GM12872 (cell line): ENCODE measurements at regions not wholly inside any gene's neighbourhood (a gene's known extent, or its start where the extent isn't known, plus 50 kb on each side); places are given as distances from the start of the nearest gene placed in this dataset.

ENCODE experiments used
- TF ChIP-seq, protein P1 (sequence below): IDR thresholded peaks from 3 replicates; pipeline ENCODE4 v1.5.1; 2011; ENCODE audit warnings: low read depth, mild to moderate bottlenecking, low read length, moderate library complexity; ENCODE audit not compliant: insufficient read depth

- TF ChIP-seq, protein P1, sequence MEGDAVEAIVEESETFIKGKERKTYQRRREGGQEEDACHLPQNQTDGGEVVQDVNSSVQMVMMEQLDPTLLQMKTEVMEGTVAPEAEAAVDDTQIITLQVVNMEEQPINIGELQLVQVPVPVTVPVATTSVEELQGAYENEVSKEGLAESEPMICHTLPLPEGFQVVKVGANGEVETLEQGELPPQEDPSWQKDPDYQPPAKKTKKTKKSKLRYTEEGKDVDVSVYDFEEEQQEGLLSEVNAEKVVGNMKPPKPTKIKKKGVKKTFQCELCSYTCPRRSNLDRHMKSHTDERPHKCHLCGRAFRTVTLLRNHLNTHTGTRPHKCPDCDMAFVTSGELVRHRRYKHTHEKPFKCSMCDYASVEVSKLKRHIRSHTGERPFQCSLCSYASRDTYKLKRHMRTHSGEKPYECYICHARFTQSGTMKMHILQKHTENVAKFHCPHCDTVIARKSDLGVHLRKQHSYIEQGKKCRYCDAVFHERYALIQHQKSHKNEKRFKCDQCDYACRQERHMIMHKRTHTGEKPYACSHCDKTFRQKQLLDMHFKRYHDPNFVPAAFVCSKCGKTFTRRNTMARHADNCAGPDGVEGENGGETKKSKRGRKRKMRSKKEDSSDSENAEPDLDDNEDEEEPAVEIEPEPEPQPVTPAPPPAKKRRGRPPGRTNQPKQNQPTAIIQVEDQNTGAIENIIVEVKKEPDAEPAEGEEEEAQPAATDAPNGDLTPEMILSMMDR, result no peak
These were observed 451.1 kb downstream of the DSC3 start for GRCh38 chr18:30591462-30591861.

GRCh38 chr18:30588673-30589164 lies 453.8 kb downstream of the DSC3 start:
- TF ChIP-seq, protein P1, result no peak

- TF ChIP-seq, protein P1, result no peak
These were observed 458.8 kb downstream of the DSC3 start for GRCh38 chr18:30583768-30584167.

DNA sequence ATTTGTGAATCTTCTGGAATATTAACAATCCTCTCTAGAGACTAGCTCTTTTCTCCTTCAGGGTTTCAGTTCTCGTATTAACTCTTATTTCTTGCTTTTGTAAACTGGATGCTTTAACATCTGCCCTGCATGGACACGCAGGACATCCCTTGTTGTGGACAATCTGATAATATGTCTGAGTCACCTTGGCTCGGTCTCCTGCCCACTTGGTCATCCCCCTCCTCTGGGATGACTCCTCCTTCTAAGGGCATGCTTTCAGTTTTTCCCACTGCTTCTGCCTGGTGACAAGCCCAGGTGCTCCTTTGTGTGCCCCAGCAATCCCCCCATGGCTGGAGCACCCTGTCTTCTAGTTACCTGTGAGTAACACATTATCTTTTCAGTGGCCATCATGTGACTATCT lies 460.5 kb downstream of the DSC3 start:
- TF ChIP-seq, protein P1, result no peak

- TF ChIP-seq, protein P1, result no peak
These were observed 463.8 kb downstream of the DSC3 start for GRCh38 chr18:30578707-30579106.

- TF ChIP-seq, protein P1, result no peak
These were observed 470.3 kb downstream of the DSC3 start for GRCh38 chr18:30572214-30572613.

GRCh38 chr18:30568333-30568732 lies 474.2 kb downstream of the DSC3 start:
- TF ChIP-seq, protein P1, result no peak
